Mesendoderm (in vitro differentiated cells): ENCODE measurements at regions not wholly inside any gene's neighbourhood (a gene's known extent, or its start where the extent isn't known, plus 50 kb on each side); places are given as distances from the start of the nearest gene placed in this dataset.

Experiments
- DNase-seq: peaks from one replicate; pipeline ENCODE4 v3.0.0; 2013
- H2AK5ac ChIP-seq: 2 replicates; pipeline ENCODE4 v1.6.1; 2013; ENCODE audit warnings: low read length, inconsistent platforms
- H2BK120ac ChIP-seq: 2 replicates; pipeline ENCODE4 v1.6.1; 2013; ENCODE audit warnings: low read depth, mild to moderate bottlenecking, low read length, moderate library complexity, mixed read lengths
- H2BK15ac ChIP-seq: replicated peaks from 2 replicates; pipeline ENCODE4 v1.6.1; 2013; ENCODE audit warnings: low read depth, mild to moderate bottlenecking, moderate library complexity
- H2BK5ac ChIP-seq: 2 replicates; pipeline ENCODE4 v1.6.1; 2013; ENCODE audit warnings: low read length, inconsistent platforms
- H3K18ac ChIP-seq: 2 replicates; pipeline ENCODE4 v1.6.1; 2013; ENCODE audit warnings: mild to moderate bottlenecking, low read length, mixed read lengths
- H3K23ac ChIP-seq: one replicate; pipeline ENCODE4 v1.6.1; 2013; ENCODE audit warnings: low read length
- H3K27ac ChIP-seq: 2 replicates; pipeline ENCODE4 v1.5.1; 2013; ENCODE audit warnings: low read depth, mild to moderate bottlenecking, inconsistent platforms, low read length, moderate library complexity
- H3K27me3 ChIP-seq: 2 replicates; pipeline ENCODE4 v1.6.1; 2013; ENCODE audit warnings: low read length, control low read depth, mild to moderate bottlenecking, inconsistent platforms; ENCODE audit not compliant: insufficient read depth, poor library complexity
- H3K36me3 ChIP-seq: 2 replicates; pipeline ENCODE4 v1.6.1; 2013; ENCODE audit warnings: low read length, inconsistent platforms; ENCODE audit not compliant: control insufficient read depth, insufficient read depth
- H3K4ac ChIP-seq: one replicate; pipeline ENCODE4 v1.6.1; 2013; ENCODE audit warnings: low read depth, mild to moderate bottlenecking, low read length, moderate library complexity
- H3K4me1 ChIP-seq: 2 replicates; pipeline ENCODE4 v1.6.1; 2013; ENCODE audit warnings: low read depth, low read length, inconsistent platforms; ENCODE audit not compliant: control insufficient read depth
- H3K4me2 ChIP-seq: 2 replicates; pipeline ENCODE4 v1.6.1; 2013; ENCODE audit warnings: low read length
- H3K4me3 ChIP-seq: 2 replicates; pipeline ENCODE4 v1.5.1; 2013; ENCODE audit warnings: mild to moderate bottlenecking, low read length
- H3K56ac ChIP-seq: one replicate; pipeline ENCODE4 v1.6.1; 2013; ENCODE audit warnings: low read length
- H3K79me1 ChIP-seq: 2 replicates; pipeline ENCODE4 v1.6.1; 2013; ENCODE audit warnings: low read length, inconsistent platforms
- H3K79me2 ChIP-seq: 2 replicates; pipeline ENCODE4 v1.6.1; 2013; ENCODE audit warnings: mild to moderate bottlenecking, low read length; ENCODE audit not compliant: control insufficient read depth, insufficient read depth
- H3K9ac ChIP-seq: 2 replicates; pipeline ENCODE4 v1.6.1; 2013; ENCODE audit warnings: low read length, inconsistent platforms
- H4K5ac ChIP-seq: one replicate; pipeline ENCODE4 v1.6.1; 2013; ENCODE audit warnings: low read length
- H4K8ac ChIP-seq: one replicate; pipeline ENCODE4 v1.6.1; 2013; ENCODE audit warnings: low read depth, mild to moderate bottlenecking, control low read depth, low read length, moderate library complexity
- WGBS: extraction: QIAGEN DNeasy Blood & Tissue Kit; methylation state at CpG from one replicate; pipeline ENCODE4 v1.1.7; 2013; ENCODE audit warnings: low lambda C conversion rate, missing lambda C conversion rate; ENCODE audit not compliant: insufficient coverage; ENCODE audit errors: extremely low coverage; 5-methylcytosine and 5-hydroxymethylcytosine counted together

GRCh38 chr20:62547364-62547763 lies 71.6 kb upstream of the GATA5 start:
- H3K4ac ChIP-seq: no peak overlapping the region
- H3K4me2 ChIP-seq: no peak overlapping the region
- no peak overlapping the region for H3K23ac ChIP-seq
- H2BK5ac ChIP-seq: no peak overlapping the region
- H4K5ac ChIP-seq: no peak overlapping the region
- peaks cover 7% of the 10 kb centered on the region for H3K27me3 ChIP-seq
- no peaks in the 10 kb centered on the region for H3K4me1 ChIP-seq
- no peak for DNase-seq
- no peak overlapping the region for H3K27ac ChIP-seq
- no peak overlapping the region for H3K18ac ChIP-seq
- no peaks in the 10 kb centered on the region for H3K79me1 ChIP-seq
- no peak overlapping the region for H3K4me3 ChIP-seq
- H2AK5ac ChIP-seq: no peak overlapping the region
- H2BK120ac ChIP-seq: no peak overlapping the region
- no peak overlapping the region for H3K56ac ChIP-seq
- no peak overlapping the region for H4K8ac ChIP-seq
- no peaks in the 10 kb centered on the region for H3K79me2 ChIP-seq
- H2BK15ac ChIP-seq: no peak overlapping the region
- H3K36me3 ChIP-seq: no peaks in the 10 kb centered on the region
- no CpG with 5 or more reads among the region's 14 CpGs for WGBS
- H3K9ac ChIP-seq: no peak overlapping the region

GRCh38 chr20:62548471-62548870 lies 72.7 kb upstream of the GATA5 start:
- no peak overlapping the region for H2BK15ac ChIP-seq
- no peak for DNase-seq

GRCh38 chr20:62549029-62549428 lies 73.2 kb upstream of the GATA5 start:
- no peak overlapping the region for H3K18ac ChIP-seq
- no peak overlapping the region for H2BK15ac ChIP-seq
- no peaks in the 10 kb centered on the region for H3K36me3 ChIP-seq
- H3K27me3 ChIP-seq: peaks cover 7% of the 10 kb centered on the region
- H3K4ac ChIP-seq: no peak overlapping the region
- no peak overlapping the region for H3K56ac ChIP-seq
- no peak overlapping the region for H3K27ac ChIP-seq
- H3K79me1 ChIP-seq: no peaks in the 10 kb centered on the region
- no peak overlapping the region for H3K4me3 ChIP-seq
- no peak overlapping the region for H3K23ac ChIP-seq
- no peak overlapping the region for H4K8ac ChIP-seq
- no peak overlapping the region for H3K9ac ChIP-seq
- H2BK5ac ChIP-seq: no peak overlapping the region
- no CpG with 5 or more reads among the region's 13 CpGs for whole genome bisulfite sequencing
- H2AK5ac ChIP-seq: no peak overlapping the region
- DNase-seq: no peak
- no peak overlapping the region for H4K5ac ChIP-seq
- no peaks in the 10 kb centered on the region for H3K4me1 ChIP-seq
- no peaks in the 10 kb centered on the region for H3K79me2 ChIP-seq
- H2BK120ac ChIP-seq: no peak overlapping the region
- no peak overlapping the region for H3K4me2 ChIP-seq

More at GRCh38 chr20:62548471-62548870, 72.7 kb upstream of the GATA5 start:
- no peaks in the 10 kb centered on the region for H3K36me3 ChIP-seq
- no peak overlapping the region for H4K5ac ChIP-seq
- H3K27ac ChIP-seq: no peak overlapping the region
- no peak overlapping the region for H3K23ac ChIP-seq
- no peak overlapping the region for H3K56ac ChIP-seq
- H3K18ac ChIP-seq: no peak overlapping the region
- H2BK120ac ChIP-seq: no peak overlapping the region
- H3K9ac ChIP-seq: no peak overlapping the region
- H4K8ac ChIP-seq: no peak overlapping the region
- H2AK5ac ChIP-seq: no peak overlapping the region
- H3K4ac ChIP-seq: no peak overlapping the region
- H3K4me3 ChIP-seq: no peak overlapping the region
- no CpG with 5 or more reads among the region's 10 CpGs for WGBS
- no peak overlapping the region for H2BK5ac ChIP-seq
- H3K4me1 ChIP-seq: no peaks in the 10 kb centered on the region
- no peak overlapping the region for H3K4me2 ChIP-seq
- H3K27me3 ChIP-seq: peaks cover 7% of the 10 kb centered on the region
- H3K79me2 ChIP-seq: no peaks in the 10 kb centered on the region
- H3K79me1 ChIP-seq: no peaks in the 10 kb centered on the region

DNA sequence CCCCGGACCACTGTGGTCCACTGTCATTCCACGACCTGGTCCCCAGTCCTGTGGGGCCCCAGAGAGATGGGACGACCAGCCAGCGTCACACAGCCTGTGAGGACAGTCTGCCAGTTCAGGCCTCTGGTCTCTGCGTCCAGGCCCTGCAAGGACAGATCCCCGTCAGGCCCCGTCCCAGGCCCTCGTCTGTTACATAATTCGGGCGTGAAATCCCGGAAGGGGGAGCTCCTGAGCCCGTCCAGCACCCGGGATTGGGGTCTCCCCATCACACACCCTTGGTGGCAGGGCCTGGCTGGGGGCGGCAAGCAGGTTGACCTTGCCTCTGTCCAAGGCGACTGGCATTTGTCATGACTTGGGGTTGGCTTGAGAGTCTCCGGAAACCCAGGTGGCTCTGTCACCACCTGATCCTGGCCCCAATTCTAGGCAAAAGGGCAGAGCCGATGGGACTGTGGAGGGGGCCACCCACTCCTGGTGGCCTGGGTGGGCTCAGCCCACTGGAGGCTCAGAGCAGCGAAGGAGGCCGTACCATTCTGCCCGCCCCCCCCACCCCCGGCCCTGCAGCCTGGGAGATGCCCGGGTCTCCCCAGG lies 73.8 kb upstream of the GATA5 start:
- Histone ChIP-seq H2BK15ac (no peak overlapping the region), H2BK120ac (no peak overlapping the region), H3K4me2 (no peak overlapping the region), H2BK5ac (no peak overlapping the region), H3K18ac (no peak overlapping the region), H3K27me3 (peaks cover 7% of the 10 kb centered on the region), H3K9ac (no peak overlapping the region), H3K36me3 (no peaks in the 10 kb centered on the region), H3K79me2 (no peaks in the 10 kb centered on the region), H3K4me3 (no peak overlapping the region), H3K4ac (no peak overlapping the region), H3K56ac (no peak overlapping the region), H3K23ac (no peak overlapping the region), H4K5ac (no peak overlapping the region), H4K8ac (no peak overlapping the region), H2AK5ac (no peak overlapping the region), H3K4me1 (no peaks in the 10 kb centered on the region), H3K27ac (no peak overlapping the region), H3K79me1 (no peaks in the 10 kb centered on the region)
- no peak for DNase-seq
- WGBS: no CpG with 5 or more reads among the region's 22 CpGs

DNA sequence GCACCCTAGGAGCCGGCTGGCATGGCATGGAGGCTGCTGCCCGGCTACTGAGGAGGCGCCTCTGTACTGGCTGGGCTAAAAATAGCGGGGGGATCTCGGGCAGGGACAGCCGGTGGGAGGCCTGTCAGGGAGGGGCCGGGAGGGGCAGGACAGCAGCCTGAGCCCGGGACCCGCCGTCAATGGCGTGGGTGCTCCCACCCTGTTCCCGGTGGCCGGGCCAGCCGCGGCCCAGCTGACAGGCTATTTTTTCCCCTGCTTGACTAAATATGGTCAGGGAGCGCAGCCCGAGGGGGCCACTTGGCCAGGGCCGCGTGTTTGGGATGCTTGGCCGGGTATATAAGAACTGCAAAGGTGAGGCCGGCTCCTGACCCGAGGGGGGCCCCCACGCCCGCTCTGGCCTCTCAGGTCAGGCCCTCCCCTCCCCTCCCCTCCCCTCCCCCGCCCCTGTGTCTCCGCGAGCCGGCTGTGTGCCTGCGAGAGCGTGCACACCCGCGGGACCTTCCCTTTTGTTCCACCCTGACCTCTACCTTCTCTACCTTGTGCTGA lies 74.4 kb upstream of the GATA5 start:
- Histone ChIP-seq H2BK120ac (no peak overlapping the region), H3K4ac (no peak overlapping the region), H3K56ac (peak overlapping the region; percentile 25), H3K9ac (no peak overlapping the region), H2AK5ac (no peak overlapping the region), H3K27me3 (peaks cover 7% of the 10 kb centered on the region), H3K4me2 (no peak overlapping the region), H3K4me3 (no peak overlapping the region), H3K18ac (no peak overlapping the region), H3K79me1 (no peaks in the 10 kb centered on the region), H2BK15ac (no peak overlapping the region), H3K23ac (no peak overlapping the region), H4K5ac (no peak overlapping the region), H3K4me1 (no peaks in the 10 kb centered on the region), H3K27ac (no peak overlapping the region), H2BK5ac (no peak overlapping the region), H3K79me2 (no peaks in the 10 kb centered on the region), H3K36me3 (no peaks in the 10 kb centered on the region), H4K8ac (no peak overlapping the region)
- WGBS: no CpG with 5 or more reads among the region's 32 CpGs
- DNase-seq: peak; percentile 31
